Activated CD8-positive, alpha-beta T cell treated with anti-CD3 and anti-CD28 coated beads for 36 hours (primary cell): ENCODE measurements at regions not wholly inside any gene's neighbourhood (a gene's known extent, or its start where the extent isn't known, plus 50 kb on each side); places are given as distances from the start of the nearest gene placed in this dataset.
"Not testable (repeated sequence)": the region's sequence is repeated elsewhere in the genome, so short reads cannot be mapped to it uniquely, and the experiment has no call there.

Source experiments
- ATAC-seq: fragments of 200-7000 bp; cut with Tn5 transposase; one replicate; pipeline ENCODE4 v1.10.0; 2021; ENCODE audit warnings: mild to moderate bottlenecking, moderate library complexity
- CTCF ChIA-PET: fragments of 350-600 bp; sonication (Branson Sonifier 250); formaldehyde crosslinking; loops from one replicate; lab custom pipeline; 2021; ENCODE audit warnings: antibody characterized with exemption; lab: Charles Lee
- POLR2A ChIA-PET: fragments of 350-600 bp; sonication (Branson Sonifier 250); formaldehyde crosslinking; loops from one replicate; lab custom pipeline; 2021; ENCODE audit warnings: antibody characterized with exemption; lab: Charles Lee
- DNase-seq: peaks from one replicate; pipeline ENCODE4 v3.0.0-alpha.2; 2020
- H3K27ac Mint-ChIP-seq: one replicate; pipeline ENCODE4 v1.8.0; 2021; ENCODE audit warnings: mild to moderate bottlenecking, mixed read lengths
- H3K27me3 Mint-ChIP-seq: one replicate; pipeline ENCODE4 v1.8.0; 2021; ENCODE audit warnings: mixed read lengths
- H3K36me3 Mint-ChIP-seq: one replicate; pipeline ENCODE4 v1.8.0; 2021; ENCODE audit warnings: low read depth, mixed read lengths
- H3K4me1 Mint-ChIP-seq: one replicate; pipeline ENCODE4 v1.8.0; 2021; ENCODE audit warnings: low read depth, mixed read lengths
- H3K4me3 Mint-ChIP-seq: one replicate; pipeline ENCODE4 v1.8.0; 2021; ENCODE audit warnings: mild to moderate bottlenecking, moderate library complexity, mixed read lengths
- H3K9me3 Mint-ChIP-seq: one replicate; pipeline ENCODE4 v1.8.0; 2021; ENCODE audit warnings: mixed read lengths
- CTCF ChIP-seq: fragments of 200-600 bp; IDR thresholded peaks from one replicate; pipeline ENCODE4 v1.8.0; 2022; ENCODE audit warnings: antibody characterized with exemption, mild to moderate bottlenecking
- intact Hi-C: fragments of 100-400 bp; cut with micrococcal nuclease; formaldehyde crosslinking; loops from one replicate; pipeline ENCODE4 v1.10.0; 2022

GRCh38 chr13:22893204-22893603, 287.6 kb upstream of the SGCG start:
- Mint-ChIP-seq H3K27ac (no peak overlapping the region), H3K4me3 (no peak overlapping the region), H3K9me3 (peaks cover 4% of the 10 kb centered on the region), H3K27me3 (no peaks in the 10 kb centered on the region), H3K36me3 (no peaks in the 10 kb centered on the region), H3K4me1 (no peaks in the 10 kb centered on the region)
- TF ChIP-seq CTCF = no peak
- CTCF ChIA-PET = no interaction called here
- DNase-seq (no peak), ATAC-seq (no peak)
- intact Hi-C loops = no loop called here
- POLR2A ChIA-PET = no interaction called here

- Mint-ChIP-seq H3K4me1 (no peaks in the 10 kb centered on the region), H3K27me3 (no peaks in the 10 kb centered on the region)
These were observed 287.0 kb upstream of the SGCG start for GRCh38 chr13:22893777-22894176.

GRCh38 chr13:22897571-22898314, 283.0 kb upstream of the SGCG start:
- TF ChIP-seq CTCF = no peak
- no peaks in the 10 kb centered on the region for H3K27me3 Mint-ChIP-seq
- ATAC-seq (no peak), DNase-seq (no peak)
- no peak overlapping the region for H3K4me3 Mint-ChIP-seq
- no peaks in the 10 kb centered on the region for H3K9me3 Mint-ChIP-seq
- H3K36me3 Mint-ChIP-seq = no peaks in the 10 kb centered on the region
- no peak overlapping the region for H3K27ac Mint-ChIP-seq
- POLR2A ChIA-PET = no interaction called here
- intact Hi-C loops = no loop called here
- no peaks in the 10 kb centered on the region for H3K4me1 Mint-ChIP-seq
- CTCF ChIA-PET = no interaction called here

More at GRCh38 chr13:22893777-22894176, 287.0 kb upstream of the SGCG start:
- POLR2A ChIA-PET = no interaction called here
- no peak for TF ChIP-seq CTCF
- DNase-seq (no peak), ATAC-seq (no peak)
- Mint-ChIP-seq H3K27ac (no peak overlapping the region), H3K9me3 (peaks cover 4% of the 10 kb centered on the region), H3K4me3 (no peak overlapping the region), H3K36me3 (no peaks in the 10 kb centered on the region)
- CTCF ChIA-PET = no interaction called here
- intact Hi-C loops = no loop called here

- H3K36me3 Mint-ChIP-seq, ATAC-seq, POLR2A ChIA-PET, H3K4me3 Mint-ChIP-seq, H3K9me3 Mint-ChIP-seq, intact Hi-C loops, H3K27ac Mint-ChIP-seq, CTCF ChIA-PET, DNase-seq, H3K4me1 Mint-ChIP-seq, H3K27me3 Mint-ChIP-seq: not testable (repeated sequence)
These were observed 280.3 kb upstream of the SGCG start for GRCh38 chr13:22900416-22900951.

- ChIA-PET CTCF (no interaction called here), POLR2A (no interaction called here)
- H3K4me3 Mint-ChIP-seq = no peak overlapping the region
- no peaks in the 10 kb centered on the region for H3K9me3 Mint-ChIP-seq
- intact Hi-C loops = no loop called here
- TF ChIP-seq CTCF = no peak
- DNase-seq = no peak
- H3K4me1 Mint-ChIP-seq = no peaks in the 10 kb centered on the region
- no peaks in the 10 kb centered on the region for H3K27me3 Mint-ChIP-seq
- no peaks in the 10 kb centered on the region for H3K36me3 Mint-ChIP-seq
- no peak overlapping the region for H3K27ac Mint-ChIP-seq
- ATAC-seq = no peak
These were observed 277.5 kb upstream of the SGCG start for GRCh38 chr13:22903301-22903700.
